Fibroblast of lung (primary cell): ENCODE measurements at regions not wholly inside any gene's neighbourhood (a gene's known extent, or its start where the extent isn't known, plus 50 kb on each side); places are given as distances from the start of the nearest gene placed in this dataset.

Source experiments
- EZH2 ChIP-seq: IDR thresholded peaks from 2 replicates; pipeline ENCODE4 v1.5.1; 2012; ENCODE audit warnings: low read length, control low read depth, mild to moderate bottlenecking; ENCODE audit errors: missing control alignments
- TF ChIP-seq, protein P1 (sequence below), 2 donors: IDR thresholded peaks in 1 of 2; conservative IDR thresholded peaks in 1 of 2; 1 replicate in 1 of 2; 2 replicates in 1 of 2; pipeline ENCODE4 v1.5.1; 2011 to 2012; ENCODE audit warnings: low read length in 2 of 2, control low read depth in 1 of 2, inconsistent platforms in 1 of 2, low read depth in 1 of 2, mild to moderate bottlenecking in 1 of 2

DNA sequence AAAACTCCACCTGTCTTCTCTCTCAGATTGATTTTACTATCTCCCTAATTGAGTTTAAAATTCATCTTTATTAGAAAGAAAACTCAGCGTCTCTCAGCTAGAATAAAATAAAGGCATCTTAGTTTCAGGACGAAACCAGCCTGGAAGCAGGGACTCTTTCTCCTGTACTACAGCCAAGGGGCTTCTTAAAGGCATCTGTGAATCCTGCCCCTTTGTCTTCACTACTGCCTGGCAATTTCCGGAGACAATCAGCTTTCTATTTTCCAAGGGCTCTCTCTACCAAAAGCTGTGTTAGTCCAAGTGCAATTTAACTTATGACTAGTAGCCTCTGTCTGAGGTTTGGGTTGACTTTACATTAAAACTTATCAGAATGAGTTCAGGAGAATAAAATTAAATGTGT is 623.3 kb upstream of the FOXG1 start:
- TF ChIP-seq, protein P1, sequence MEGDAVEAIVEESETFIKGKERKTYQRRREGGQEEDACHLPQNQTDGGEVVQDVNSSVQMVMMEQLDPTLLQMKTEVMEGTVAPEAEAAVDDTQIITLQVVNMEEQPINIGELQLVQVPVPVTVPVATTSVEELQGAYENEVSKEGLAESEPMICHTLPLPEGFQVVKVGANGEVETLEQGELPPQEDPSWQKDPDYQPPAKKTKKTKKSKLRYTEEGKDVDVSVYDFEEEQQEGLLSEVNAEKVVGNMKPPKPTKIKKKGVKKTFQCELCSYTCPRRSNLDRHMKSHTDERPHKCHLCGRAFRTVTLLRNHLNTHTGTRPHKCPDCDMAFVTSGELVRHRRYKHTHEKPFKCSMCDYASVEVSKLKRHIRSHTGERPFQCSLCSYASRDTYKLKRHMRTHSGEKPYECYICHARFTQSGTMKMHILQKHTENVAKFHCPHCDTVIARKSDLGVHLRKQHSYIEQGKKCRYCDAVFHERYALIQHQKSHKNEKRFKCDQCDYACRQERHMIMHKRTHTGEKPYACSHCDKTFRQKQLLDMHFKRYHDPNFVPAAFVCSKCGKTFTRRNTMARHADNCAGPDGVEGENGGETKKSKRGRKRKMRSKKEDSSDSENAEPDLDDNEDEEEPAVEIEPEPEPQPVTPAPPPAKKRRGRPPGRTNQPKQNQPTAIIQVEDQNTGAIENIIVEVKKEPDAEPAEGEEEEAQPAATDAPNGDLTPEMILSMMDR (conservative IDR thresholded peaks at IDR 0.05 in 1 of 2, IDR thresholded peaks at IDR 0.05 in 1 of 2; ENCODE audit: low read depth in 1 of 2, low read length in 2 of 2): no peak
- no peak for TF ChIP-seq EZH2
